Stimulated activated CD4-positive, alpha-beta T cell treated with anti-CD3 and anti-CD28 coated beads, Interleukin-4, amount 100 ng/mL, for 1 hour (primary cell): ENCODE measurements at regions not wholly inside any gene's neighbourhood (a gene's known extent, or its start where the extent isn't known, plus 50 kb on each side); places are given as distances from the start of the nearest gene placed in this dataset.

Experiments used
- DNase-seq: peaks from one replicate; pipeline ENCODE4 v3.0.0-alpha.2; 2020

GRCh38 chr20:51917886-51918535 is 115.7 kb upstream of the SALL4 start:
- no peak for DNase-seq

GRCh38 chr20:51916244-51916643 is 113.9 kb upstream of the SALL4 start:
- DNase-seq, result no peak

DNA sequence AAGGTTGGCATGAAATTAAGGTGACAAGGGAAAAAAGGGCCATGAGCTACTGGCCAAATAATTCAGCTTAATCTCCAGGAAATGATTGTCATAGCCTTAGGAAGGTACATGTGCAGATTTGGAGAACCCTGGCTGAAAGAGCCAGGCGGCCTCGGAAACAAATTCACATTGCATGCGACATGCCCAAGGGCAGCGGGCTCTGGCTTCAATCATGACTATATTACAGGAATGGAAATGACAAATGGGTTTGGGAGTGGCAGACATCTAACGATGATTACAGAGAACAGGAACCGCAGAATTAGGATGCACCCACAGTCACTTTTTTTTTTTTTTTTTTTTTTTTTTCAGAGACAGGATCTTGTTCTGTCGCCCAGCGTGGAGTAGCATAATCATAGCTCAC is 112.4 kb upstream of the SALL4 start:
- DNase-seq, result no peak

GRCh38 chr20:51910321-51911050 is 108.2 kb upstream of the SALL4 start:
- DNase-seq, result no peak

- DNase-seq, result no peak
These were observed 104.4 kb upstream of the SALL4 start for GRCh38 chr20:51906679-51907078.

GRCh38 chr20:51906049-51906448 is 103.7 kb upstream of the SALL4 start:
- DNase-seq, result no peak

- no peak for DNase-seq
These were observed 100.6 kb upstream of the SALL4 start for GRCh38 chr20:51902933-51903332.

DNA sequence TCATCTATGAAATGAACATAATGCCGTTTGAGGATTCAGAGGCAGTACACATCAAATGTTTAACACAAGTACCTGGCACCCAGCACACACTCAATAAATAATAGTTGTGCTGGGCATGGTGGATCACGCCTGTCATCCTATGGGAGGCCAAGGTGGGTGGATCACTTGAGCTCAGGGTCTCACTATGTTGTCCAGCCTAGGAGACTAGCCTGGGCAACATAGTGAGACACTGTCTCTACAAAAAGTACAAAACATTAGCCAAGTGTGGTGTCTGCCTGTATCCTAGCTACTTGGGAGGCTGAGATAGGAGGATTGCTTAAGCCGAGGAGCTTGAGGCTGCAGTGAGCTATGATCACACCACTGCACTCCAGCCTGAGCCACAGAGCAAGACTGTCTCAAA is 98.1 kb upstream of the SALL4 start:
- no peak for DNase-seq

- DNase-seq, result no peak
These were observed 97.4 kb upstream of the SALL4 start for GRCh38 chr20:51899674-51900073.

DNA sequence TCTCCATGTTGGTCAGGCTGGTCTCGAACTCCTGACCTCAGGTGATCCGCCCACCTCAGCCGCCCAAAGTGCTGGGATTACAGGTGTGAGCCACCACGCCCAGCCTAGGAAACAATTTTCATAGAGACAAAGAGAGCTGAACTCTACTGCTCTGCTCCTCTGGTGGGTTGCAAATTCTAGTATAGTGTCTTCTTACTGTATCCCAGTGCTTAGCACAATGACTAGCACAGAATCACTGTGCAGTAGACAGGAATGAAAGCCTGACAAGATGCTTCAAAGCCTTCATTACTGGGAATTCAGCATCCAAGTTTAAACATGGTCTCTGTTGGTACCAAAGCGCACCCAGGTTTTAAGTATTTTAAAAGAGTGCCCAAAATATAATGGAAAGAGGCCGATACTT is 96.5 kb upstream of the SALL4 start:
- DNase-seq, result no peak

DNA sequence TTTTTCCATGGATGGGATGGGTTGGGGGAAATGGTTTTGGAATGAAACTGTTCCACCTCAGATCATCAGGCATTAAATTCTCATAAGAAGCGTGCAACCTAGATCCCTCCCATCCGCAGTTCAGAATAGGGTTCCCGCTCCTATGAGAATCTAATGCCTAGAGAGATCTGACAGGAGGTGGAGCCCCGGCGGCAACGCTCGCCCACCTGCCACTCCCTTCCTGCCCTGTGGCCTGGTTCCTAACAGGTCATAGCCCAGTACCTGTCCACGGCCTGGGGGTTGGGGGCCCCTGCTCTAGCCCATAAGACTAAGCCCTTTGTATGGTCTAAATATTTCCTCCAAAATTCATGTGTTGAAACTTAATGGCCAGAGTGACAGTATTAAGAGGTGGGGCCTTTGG is 92.3 kb upstream of the SALL4 start:
- no peak for DNase-seq

DNA sequence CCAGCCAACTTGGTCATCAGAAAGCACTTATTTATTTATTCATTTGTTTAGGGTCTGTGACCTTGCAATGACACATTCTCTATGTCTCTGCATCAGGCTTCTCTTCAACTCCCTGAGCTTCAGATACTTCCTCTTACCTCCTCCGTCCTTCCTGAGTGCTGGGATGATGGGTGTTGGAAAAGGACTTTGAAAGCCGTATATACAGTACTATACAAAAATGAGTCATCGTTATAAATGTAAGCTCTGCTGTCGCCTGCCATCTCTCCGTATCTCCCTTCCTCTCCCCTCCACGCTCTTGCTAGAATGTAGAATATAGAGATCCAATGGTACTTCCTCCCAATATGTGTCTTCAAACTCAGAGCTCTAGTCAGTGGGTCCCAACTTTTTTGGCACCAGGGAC is 91.9 kb upstream of the SALL4 start:
- DNase-seq, result no peak

DNA sequence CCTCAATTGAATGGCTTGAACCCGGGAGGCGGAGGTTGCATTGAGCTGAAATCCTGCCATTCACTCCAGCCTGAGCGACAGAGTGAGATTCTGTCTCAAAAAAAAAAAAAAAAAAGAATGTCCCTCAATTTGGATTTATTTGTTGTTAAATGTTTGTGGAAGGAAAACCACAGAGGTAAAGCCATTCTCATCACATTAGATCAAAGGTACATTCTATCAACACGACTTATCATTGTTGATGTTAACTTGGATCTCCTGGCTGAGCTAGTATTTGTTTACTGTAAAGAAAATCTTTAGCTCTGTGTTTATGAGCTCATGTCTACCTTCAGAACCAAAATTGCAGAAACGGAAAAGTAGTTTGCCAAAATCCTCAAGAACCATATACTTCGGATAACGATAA is 91.4 kb upstream of the SALL4 start:
- no peak for DNase-seq

DNA sequence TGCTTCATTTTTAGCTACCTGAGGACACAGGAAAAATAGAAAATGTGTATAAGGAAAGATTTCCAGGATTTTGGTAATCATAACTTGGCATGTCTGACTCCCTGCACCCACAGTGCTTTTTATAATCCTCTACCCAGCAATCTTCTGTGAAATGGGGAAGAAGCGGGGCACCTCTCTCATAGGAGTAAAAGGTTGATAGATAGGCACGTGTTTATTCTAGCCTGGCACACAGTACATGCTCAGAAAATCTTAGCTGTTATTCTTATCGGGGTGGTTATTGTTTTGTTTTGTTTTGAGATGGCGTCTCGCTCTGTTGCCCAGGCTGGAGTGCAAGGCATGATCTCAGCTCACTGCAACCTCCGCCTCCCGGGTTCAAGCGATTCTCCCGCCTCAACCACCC is 87.7 kb upstream of the SALL4 start:
- DNase-seq, result no peak

GRCh38 chr20:51889466-51889865 is 87.1 kb upstream of the SALL4 start:
- DNase-seq, result no peak

- DNase-seq, result no peak
These were observed 86.0 kb upstream of the SALL4 start for GRCh38 chr20:51888291-51888690.

- DNase-seq, result no peak
These were observed 84.7 kb upstream of the SALL4 start for GRCh38 chr20:51886891-51887608.

- no peak for DNase-seq
These were observed 84.0 kb upstream of the SALL4 start for GRCh38 chr20:51886341-51886740.

GRCh38 chr20:51884561-51884960 is 82.2 kb upstream of the SALL4 start:
- DNase-seq, result no peak

GRCh38 chr20:51880188-51880587 is 77.9 kb upstream of the SALL4 start:
- no peak for DNase-seq

DNA sequence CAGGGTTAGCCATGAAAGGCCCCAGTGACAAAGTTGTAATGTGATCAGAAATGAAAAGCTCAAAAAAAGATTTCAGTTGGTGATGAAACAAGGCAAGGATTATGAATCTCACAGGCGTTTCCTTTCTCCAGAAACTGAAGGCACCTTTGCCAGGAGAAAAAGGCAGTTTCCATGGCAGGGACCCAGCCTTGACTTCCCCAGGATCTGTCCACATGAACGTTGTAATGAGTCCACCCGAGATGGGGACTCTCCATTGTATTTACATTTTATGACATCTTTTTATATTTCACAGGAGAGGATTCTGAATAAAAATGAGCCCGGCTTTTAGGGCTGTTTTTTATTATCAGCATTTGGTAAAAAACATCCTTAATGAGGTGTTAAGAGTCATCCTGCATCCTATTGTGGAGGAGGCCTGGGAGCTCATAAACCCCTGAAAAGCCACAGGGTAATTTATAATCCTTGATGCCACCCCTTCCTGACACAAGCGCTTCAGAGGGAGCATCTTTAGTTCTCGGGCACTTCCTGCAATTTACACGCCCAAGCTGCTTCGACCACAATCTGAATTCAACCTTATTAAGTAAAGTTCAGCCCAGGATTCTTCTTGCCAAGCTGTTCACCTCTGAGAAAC is 74.1 kb upstream of the SALL4 start:
- DNase-seq, result no peak

DNA sequence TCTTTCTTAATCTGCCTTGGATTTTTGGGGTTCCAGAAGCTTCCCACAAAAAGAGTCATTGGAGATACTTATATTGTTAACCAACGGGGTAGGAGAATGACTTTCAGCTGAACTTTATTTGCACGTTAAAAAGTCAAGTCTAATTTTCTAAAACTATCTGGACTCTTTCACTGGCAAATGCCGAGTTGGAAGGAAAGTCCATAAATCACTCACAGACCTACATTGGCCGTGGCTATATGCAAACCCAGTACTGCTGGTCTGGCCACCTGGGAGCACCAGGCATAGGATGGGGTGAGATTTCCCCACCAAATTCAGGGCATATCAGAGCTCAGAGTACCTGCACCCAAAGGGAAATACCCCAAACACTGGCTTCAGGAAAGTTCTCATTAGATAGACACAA is 71.3 kb upstream of the SALL4 start:
- DNase-seq, result no peak

GRCh38 chr20:51871943-51872342 is 69.6 kb upstream of the SALL4 start:
- no peak for DNase-seq

GRCh38 chr20:51869002-51869401 is 66.7 kb upstream of the SALL4 start:
- DNase-seq, result no peak
